Fibroblast of lung (primary cell): ENCODE measurements at regions not wholly inside any gene's neighbourhood (a gene's known extent, or its start where the extent isn't known, plus 50 kb on each side); places are given as distances from the start of the nearest gene placed in this dataset.
A peak's percentile ranks its signal among the peaks of the same experiment; 100 is the strongest.

ENCODE experiments used
- DNase-seq, 2 donors: peaks; one replicate each; pipeline versions ENCODE4 v3.0.0 to v3.0.0-alpha.2; 2010; ENCODE audit warnings: low read depth in 2 of 2
- H2AFZ ChIP-seq: 2 replicates; pipeline ENCODE4 v1.5.1; 2012; ENCODE audit warnings: low read length, control low read depth, inconsistent platforms
- H3K27ac ChIP-seq: 2 replicates; pipeline ENCODE4 v1.5.1; 2011; ENCODE audit warnings: low read length, control low read depth; ENCODE audit not compliant: insufficient read depth
- H3K27me3 ChIP-seq: 2 replicates; pipeline ENCODE4 v1.5.1; 2011; ENCODE audit warnings: mild to moderate bottlenecking, low read length; ENCODE audit not compliant: control insufficient read depth, insufficient read depth
- H3K36me3 ChIP-seq: 2 replicates; pipeline ENCODE4 v1.5.1; 2011; ENCODE audit warnings: low read length; ENCODE audit not compliant: control insufficient read depth, insufficient read depth
- H3K4me1 ChIP-seq: 2 replicates; pipeline ENCODE4 v1.5.1; 2011; ENCODE audit warnings: low read length; ENCODE audit not compliant: control insufficient read depth, insufficient read depth; ENCODE audit errors: extremely low read depth
- H3K4me2 ChIP-seq: 2 replicates; pipeline ENCODE4 v1.5.1; 2011; ENCODE audit warnings: low read length, control low read depth; ENCODE audit not compliant: insufficient read depth; ENCODE audit errors: extremely low read depth
- H3K4me3 ChIP-seq, 4 experiments: fragments of 200-600 bp in 1 of 4; sonication (generic) in 1 of 4; replicated peaks in 1 of 4; 2 replicates each; pipeline ENCODE4 v1.5.1; 2011 to 2016; ENCODE audit warnings: low read length in 4 of 4, low read depth in 3 of 4, mild to moderate bottlenecking in 3 of 4, control low read depth in 2 of 4, inconsistent platforms in 1 of 4, mixed read lengths in 1 of 4; ENCODE audit not compliant: insufficient read depth in 1 of 4; ENCODE audit errors: control extremely low read depth in 1 of 4
- H3K79me2 ChIP-seq: 2 replicates; pipeline ENCODE4 v1.5.1; 2012; ENCODE audit warnings: mild to moderate bottlenecking, low read length, inconsistent platforms; ENCODE audit not compliant: control insufficient read depth, insufficient read depth
- H3K9ac ChIP-seq: 2 replicates; pipeline ENCODE4 v1.5.1; 2011; ENCODE audit warnings: mild to moderate bottlenecking, low read length, control low read depth; ENCODE audit not compliant: insufficient read depth
- H3K9me3 ChIP-seq: 2 replicates; pipeline ENCODE4 v1.5.1; 2012; ENCODE audit warnings: low read depth, low read length; ENCODE audit not compliant: control insufficient read depth, insufficient read depth
- H4K20me1 ChIP-seq: 2 replicates; pipeline ENCODE4 v1.5.1; 2011; ENCODE audit warnings: low read length; ENCODE audit not compliant: control insufficient read depth, insufficient read depth; ENCODE audit errors: extremely low read depth
- CTCF ChIP-seq, 2 donors: IDR thresholded peaks in 1 of 2; conservative IDR thresholded peaks in 1 of 2; 1 replicate in 1 of 2; 2 replicates in 1 of 2; pipeline ENCODE4 v1.5.1; 2011 to 2012; ENCODE audit warnings: low read length in 2 of 2, control low read depth in 1 of 2, inconsistent platforms in 1 of 2, low read depth in 1 of 2, mild to moderate bottlenecking in 1 of 2
- EZH2 ChIP-seq: IDR thresholded peaks from 2 replicates; pipeline ENCODE4 v1.5.1; 2012; ENCODE audit warnings: low read length, control low read depth, mild to moderate bottlenecking; ENCODE audit errors: missing control alignments

- Histone ChIP-seq H3K4me3 (no peak overlapping the region), H4K20me1 (no peaks in the 10 kb centered on the region), H2AFZ (no peak overlapping the region), H3K36me3 (no peaks in the 10 kb centered on the region), H3K9ac (no peak overlapping the region), H3K4me2 (no peak overlapping the region), H3K4me1 (no peaks in the 10 kb centered on the region), H3K27me3 (no peaks in the 10 kb centered on the region), H3K27ac (no peak overlapping the region), H3K79me2 (no peaks in the 10 kb centered on the region), H3K9me3 (no peaks in the 10 kb centered on the region)
- peak in 1 of 2 donors; percentile 11 for DNase-seq
- TF ChIP-seq CTCF (conservative IDR thresholded peaks at IDR 0.05 in 1 of 2, IDR thresholded peaks at IDR 0.05 in 1 of 2; ENCODE audit: low read depth in 1 of 2, low read length in 2 of 2) (no peak), EZH2 (no peak)
Measured at GRCh38 chr10:59557052-59557451, 152.6 kb downstream of the SLC16A9 start.

GRCh38 chr10:59553162-59553900 is 156.3 kb downstream of the SLC16A9 start:
- no peak for TF ChIP-seq CTCF (conservative IDR thresholded peaks at IDR 0.05 in 1 of 2, IDR thresholded peaks at IDR 0.05 in 1 of 2; ENCODE audit: low read depth in 1 of 2, low read length in 2 of 2)
- no peak for TF ChIP-seq EZH2
- H4K20me1 ChIP-seq: no peaks in the 10 kb centered on the region
- H3K27ac ChIP-seq: no peak overlapping the region
- H3K4me1 ChIP-seq: no peaks in the 10 kb centered on the region
- no peaks in the 10 kb centered on the region for H3K36me3 ChIP-seq
- H2AFZ ChIP-seq: no peak overlapping the region
- no peak overlapping the region for H3K9ac ChIP-seq
- DNase-seq: no peak
- H3K4me2 ChIP-seq: no peak overlapping the region
- no peaks in the 10 kb centered on the region for H3K79me2 ChIP-seq
- no peaks in the 10 kb centered on the region for H3K27me3 ChIP-seq
- H3K4me3 ChIP-seq: no peak overlapping the region
- no peaks in the 10 kb centered on the region for H3K9me3 ChIP-seq

DNA sequence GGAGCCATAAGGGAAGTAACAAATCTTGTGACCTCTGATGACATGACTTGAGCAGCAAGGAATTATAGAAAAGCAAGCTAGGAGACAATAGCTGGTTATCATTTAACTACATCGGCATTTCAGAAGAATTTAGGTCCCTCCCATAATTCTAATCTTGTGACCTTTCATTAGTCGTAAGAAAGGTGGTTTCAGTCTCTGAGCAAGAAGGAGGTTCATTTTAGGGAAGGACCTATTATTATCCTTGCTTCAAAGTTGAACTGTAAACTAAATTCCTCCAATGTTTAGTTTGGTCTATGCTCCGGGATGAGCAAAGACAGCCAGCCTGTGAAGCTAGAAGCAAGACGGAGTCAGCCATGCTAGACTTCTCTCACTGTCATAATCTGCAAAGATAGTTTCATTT is 159.6 kb downstream of the SLC16A9 start:
- TF ChIP-seq EZH2: no peak
- no peak for TF ChIP-seq CTCF (conservative IDR thresholded peaks at IDR 0.05 in 1 of 2, IDR thresholded peaks at IDR 0.05 in 1 of 2; ENCODE audit: low read depth in 1 of 2, low read length in 2 of 2)
- H3K27ac ChIP-seq: no peak overlapping the region

More for the DNA sequence above, 159.6 kb downstream of the SLC16A9 start:
- Histone ChIP-seq H4K20me1 (no peaks in the 10 kb centered on the region), H3K79me2 (no peaks in the 10 kb centered on the region), H3K9me3 (no peaks in the 10 kb centered on the region), H3K4me1 (no peaks in the 10 kb centered on the region), H2AFZ (no peak overlapping the region), H3K27me3 (no peaks in the 10 kb centered on the region), H3K4me2 (no peak overlapping the region), H3K4me3 (no peak overlapping the region), H3K36me3 (no peaks in the 10 kb centered on the region), H3K9ac (no peak overlapping the region)
- DNase-seq: no peak
